Smooth muscle cell (in vitro differentiated cells): ENCODE measurements at regions not wholly inside any gene's neighbourhood (a gene's known extent, or its start where the extent isn't known, plus 50 kb on each side); places are given as distances from the start of the nearest gene placed in this dataset.
A peak's percentile ranks its signal among the peaks of the same experiment; 100 is the strongest.

Experiments used
- DNase-seq: peaks from one replicate; lab custom pipeline; 2025; ENCODE audit not compliant: unreplicated experiment; lab: John Stamatoyannopoulos, UW
- H2AFZ ChIP-seq: fragments of 200-600 bp; sonication (generic); 2 replicates; pipeline ENCODE4 v1.6.0; 2016; ENCODE audit warnings: antibody characterized with exemption, low read depth, mild to moderate bottlenecking
- H3F3A ChIP-seq: fragments of 200-600 bp; sonication (generic); 2 replicates; pipeline ENCODE4 v1.6.0; 2017; ENCODE audit warnings: antibody characterized with exemption, low read depth
- H3K27ac ChIP-seq: fragments of 200-600 bp; sonication (generic); 2 replicates; pipeline ENCODE4 v1.5.1; 2016; ENCODE audit warnings: low read depth, mild to moderate bottlenecking
- H3K27me3 ChIP-seq: fragments of 200-600 bp; sonication (generic); 2 replicates; pipeline ENCODE4 v1.6.1; 2016; ENCODE audit warnings: low read depth, mild to moderate bottlenecking
- H3K36me3 ChIP-seq: fragments of 200-600 bp; sonication (generic); 2 replicates; pipeline ENCODE4 v1.5.1; 2016; ENCODE audit warnings: low read depth
- H3K4me1 ChIP-seq: fragments of 200-600 bp; sonication (generic); 2 replicates; pipeline ENCODE4 v1.5.1; 2016; ENCODE audit warnings: low read depth
- H3K4me2 ChIP-seq: fragments of 200-600 bp; sonication (generic); 2 replicates; pipeline ENCODE4 v1.6.0; 2016; ENCODE audit warnings: mild to moderate bottlenecking
- H3K4me3 ChIP-seq: fragments of 200-600 bp; sonication (generic); 2 replicates; pipeline ENCODE4 v1.5.1; 2016; ENCODE audit warnings: mild to moderate bottlenecking
- H3K79me2 ChIP-seq: fragments of 200-600 bp; sonication (generic); 2 replicates; pipeline ENCODE4 v1.6.0; 2016; ENCODE audit warnings: low read depth, mild to moderate bottlenecking
- H3K9ac ChIP-seq: fragments of 200-600 bp; sonication (generic); 2 replicates; pipeline ENCODE4 v1.6.0; 2016; ENCODE audit warnings: low read depth
- H3K9me3 ChIP-seq: fragments of 200-600 bp; sonication (generic); replicated peaks from 2 replicates; pipeline ENCODE4 v1.5.1; 2016; ENCODE audit warnings: low read depth
- H4K20me1 ChIP-seq: fragments of 200-600 bp; sonication (generic); 2 replicates; pipeline ENCODE4 v1.6.0; 2016; ENCODE audit warnings: low read depth
- WGBS: methylation state at CpG from one replicate; pipeline ENCODE4 v1.1.7; 2016; ENCODE audit warnings: low lambda C conversion rate; 5-methylcytosine and 5-hydroxymethylcytosine counted together
- TF ChIP-seq, protein P1 (sequence below): fragments of 200-600 bp; sonication (generic); IDR thresholded peaks from 2 replicates; pipeline ENCODE4 v1.5.1; 2017; ENCODE audit warnings: borderline replicate concordance, mild to moderate bottlenecking, antibody characterized with exemption; ENCODE audit not compliant: insufficient read depth, poor library complexity, severe bottlenecking

- DNase-seq = no peak
- Histone ChIP-seq H3K4me2 (peak overlapping the region; percentile 66), H3K27me3 (no peaks in the 10 kb centered on the region), H3K4me1 (peaks cover 26% of the 10 kb centered on the region), H3F3A (peaks cover 42% of the 10 kb centered on the region), H3K4me3 (no peak overlapping the region), H3K9me3 (no peaks in the 10 kb centered on the region), H3K36me3 (no peaks in the 10 kb centered on the region), H3K27ac (peak overlapping the region; percentile 99), H3K79me2 (peaks cover 26% of the 10 kb centered on the region), H4K20me1 (peaks cover 4% of the 10 kb centered on the region), H3K9ac (peak overlapping the region; percentile 87), H2AFZ (no peak overlapping the region)
- 92% methylated on average over 10 of the region's 10 CpGs for WGBS
- TF ChIP-seq, protein P1, sequence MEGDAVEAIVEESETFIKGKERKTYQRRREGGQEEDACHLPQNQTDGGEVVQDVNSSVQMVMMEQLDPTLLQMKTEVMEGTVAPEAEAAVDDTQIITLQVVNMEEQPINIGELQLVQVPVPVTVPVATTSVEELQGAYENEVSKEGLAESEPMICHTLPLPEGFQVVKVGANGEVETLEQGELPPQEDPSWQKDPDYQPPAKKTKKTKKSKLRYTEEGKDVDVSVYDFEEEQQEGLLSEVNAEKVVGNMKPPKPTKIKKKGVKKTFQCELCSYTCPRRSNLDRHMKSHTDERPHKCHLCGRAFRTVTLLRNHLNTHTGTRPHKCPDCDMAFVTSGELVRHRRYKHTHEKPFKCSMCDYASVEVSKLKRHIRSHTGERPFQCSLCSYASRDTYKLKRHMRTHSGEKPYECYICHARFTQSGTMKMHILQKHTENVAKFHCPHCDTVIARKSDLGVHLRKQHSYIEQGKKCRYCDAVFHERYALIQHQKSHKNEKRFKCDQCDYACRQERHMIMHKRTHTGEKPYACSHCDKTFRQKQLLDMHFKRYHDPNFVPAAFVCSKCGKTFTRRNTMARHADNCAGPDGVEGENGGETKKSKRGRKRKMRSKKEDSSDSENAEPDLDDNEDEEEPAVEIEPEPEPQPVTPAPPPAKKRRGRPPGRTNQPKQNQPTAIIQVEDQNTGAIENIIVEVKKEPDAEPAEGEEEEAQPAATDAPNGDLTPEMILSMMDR = no peak
Observed at GRCh38 chr7:130914554-130915294, 180.7 kb upstream of the KLF14 start.

GRCh38 chr7:130917669-130918128 lies 183.7 kb upstream of the KLF14 start:
- TF ChIP-seq, protein P1 = no peak
- Histone ChIP-seq H3K27me3 (no peaks in the 10 kb centered on the region), H4K20me1 (no peaks in the 10 kb centered on the region), H3K4me2 (peak overlapping the region; percentile 66), H3K79me2 (peaks cover 4% of the 10 kb centered on the region), H3K9me3 (no peaks in the 10 kb centered on the region), H3K9ac (peak overlapping the region; percentile 48), H3F3A (peaks cover 20% of the 10 kb centered on the region), H2AFZ (no peak overlapping the region), H3K27ac (peak overlapping the region; percentile 99), H3K36me3 (no peaks in the 10 kb centered on the region), H3K4me3 (no peak overlapping the region), H3K4me1 (peaks cover 21% of the 10 kb centered on the region)
- no peak for DNase-seq
- 31% methylated on average over 5 of the region's 5 CpGs for WGBS

GRCh38 chr7:130918129-130919052 lies 184.4 kb upstream of the KLF14 start:
- H3F3A ChIP-seq = peaks cover 18% of the 10 kb centered on the region
- no peaks in the 10 kb centered on the region for H4K20me1 ChIP-seq
- 75% methylated on average over 11 of the region's 11 CpGs for WGBS
- no peak overlapping the region for H2AFZ ChIP-seq
- peaks cover 4% of the 10 kb centered on the region for H3K79me2 ChIP-seq
- H3K36me3 ChIP-seq = no peaks in the 10 kb centered on the region
- DNase-seq = no peak
- TF ChIP-seq, protein P1 = no peak
- H3K27ac ChIP-seq = peak overlapping the region; percentile 99
- no peak overlapping the region for H3K4me3 ChIP-seq
- H3K9me3 ChIP-seq = no peaks in the 10 kb centered on the region
- no peaks in the 10 kb centered on the region for H3K27me3 ChIP-seq
- H3K4me1 ChIP-seq = peaks cover 20% of the 10 kb centered on the region
- peak overlapping the region; percentile 66 for H3K4me2 ChIP-seq
- H3K9ac ChIP-seq = peak overlapping the region; percentile 48
